ENCODE measurements at regions not wholly inside any gene's neighbourhood (a gene's known extent, or its start where the extent isn't known, plus 50 kb on each side); places are given as distances from the start of the nearest gene placed in this dataset.

GRCh38 chr22:49664891-49665290 is 162.8 kb downstream of the BRD1 start:
- Histone ChIP-seq H3K4me1 (ENCODE audit: insufficient read depth, low read length) (no peaks in the 10 kb centered on the region), H3K27ac (ENCODE audit: low read depth, low read length) (no peak overlapping the region), H3K9ac (ENCODE audit: low read length) (no peak overlapping the region), H3K4me3 (ENCODE audit: low read depth in 1 of 2, low read length in 2 of 2) (no peak overlapping the region), H3K9me3 (ENCODE audit: low read length) (no peaks in the 10 kb centered on the region), H3K36me3 (ENCODE audit: insufficient read depth, low read length) (no peaks in the 10 kb centered on the region), H3K27me3 (ENCODE audit: control insufficient read depth in 1 of 2, insufficient read depth in 2 of 2, low read length in 2 of 2) (peaks cover 0 to 23% of the 10 kb centered on the region in 2 donors)

GRCh38 chr22:49664371-49664881 is 163.2 kb downstream of the BRD1 start:
- Histone ChIP-seq H3K4me1 (ENCODE audit: insufficient read depth, low read length) (no peaks in the 10 kb centered on the region), H3K4me3 (ENCODE audit: low read depth in 1 of 2, low read length in 2 of 2) (no peak overlapping the region), H3K27ac (ENCODE audit: low read depth, low read length) (no peak overlapping the region), H3K36me3 (ENCODE audit: insufficient read depth, low read length) (no peaks in the 10 kb centered on the region), H3K27me3 (ENCODE audit: control insufficient read depth in 1 of 2, insufficient read depth in 2 of 2, low read length in 2 of 2) (peaks cover 0 to 23% of the 10 kb centered on the region in 2 donors), H3K9ac (ENCODE audit: low read length) (no peak overlapping the region), H3K9me3 (ENCODE audit: low read length) (no peaks in the 10 kb centered on the region)

- no peak overlapping the region for H3K27ac ChIP-seq (ENCODE audit: low read depth, low read length)
- H3K9ac ChIP-seq (ENCODE audit: low read length), result no peak overlapping the region
- no peaks in the 10 kb centered on the region for H3K9me3 ChIP-seq (ENCODE audit: low read length)
- H3K27me3 ChIP-seq (ENCODE audit: control insufficient read depth in 1 of 2, insufficient read depth in 2 of 2, low read length in 2 of 2), result peaks cover 0 to 18% of the 10 kb centered on the region in 2 donors
- H3K4me3 ChIP-seq (ENCODE audit: low read depth in 1 of 2, low read length in 2 of 2), result no peak overlapping the region
- no peaks in the 10 kb centered on the region for H3K36me3 ChIP-seq (ENCODE audit: insufficient read depth, low read length)
- no peaks in the 10 kb centered on the region for H3K4me1 ChIP-seq (ENCODE audit: insufficient read depth, low read length)
Measured at GRCh38 chr22:49663823-49664222, 163.8 kb downstream of the BRD1 start.

GRCh38 chr22:49663311-49663711 is 164.4 kb downstream of the BRD1 start:
- no peaks in the 10 kb centered on the region for H3K36me3 ChIP-seq (ENCODE audit: insufficient read depth, low read length)
- H3K4me3 ChIP-seq (ENCODE audit: low read depth in 1 of 2, low read length in 2 of 2), result no peak overlapping the region
- H3K9ac ChIP-seq (ENCODE audit: low read length), result no peak overlapping the region
- no peaks in the 10 kb centered on the region for H3K9me3 ChIP-seq (ENCODE audit: low read length)
- H3K27me3 ChIP-seq (ENCODE audit: control insufficient read depth in 1 of 2, insufficient read depth in 2 of 2, low read length in 2 of 2), result peaks cover 0 to 15% of the 10 kb centered on the region in 2 donors
- H3K4me1 ChIP-seq (ENCODE audit: insufficient read depth, low read length), result no peaks in the 10 kb centered on the region
- H3K27ac ChIP-seq (ENCODE audit: low read depth, low read length), result no peak overlapping the region

GRCh38 chr22:49662681-49663080 is 165.0 kb downstream of the BRD1 start:
- Histone ChIP-seq H3K27ac (ENCODE audit: low read depth, low read length) (no peak overlapping the region), H3K27me3 (ENCODE audit: control insufficient read depth in 1 of 2, insufficient read depth in 2 of 2, low read length in 2 of 2) (peaks cover 0 to 13% of the 10 kb centered on the region in 2 donors), H3K9ac (ENCODE audit: low read length) (no peak overlapping the region), H3K4me3 (ENCODE audit: low read depth in 1 of 2, low read length in 2 of 2) (no peak overlapping the region), H3K4me1 (ENCODE audit: insufficient read depth, low read length) (no peaks in the 10 kb centered on the region), H3K9me3 (ENCODE audit: low read length) (no peaks in the 10 kb centered on the region), H3K36me3 (ENCODE audit: insufficient read depth, low read length) (no peaks in the 10 kb centered on the region)

- no peaks in the 10 kb centered on the region for H3K9me3 ChIP-seq (ENCODE audit: low read length)
- no peaks in the 10 kb centered on the region for H3K4me1 ChIP-seq (ENCODE audit: insufficient read depth, low read length)
- H3K4me3 ChIP-seq (ENCODE audit: low read depth in 1 of 2, low read length in 2 of 2), result no peak overlapping the region
- H3K27ac ChIP-seq (ENCODE audit: low read depth, low read length), result no peak overlapping the region
- H3K9ac ChIP-seq (ENCODE audit: low read length), result no peak overlapping the region
- H3K27me3 ChIP-seq (ENCODE audit: control insufficient read depth in 1 of 2, insufficient read depth in 2 of 2, low read length in 2 of 2), result peaks cover 0 to 13% of the 10 kb centered on the region in 2 donors
- H3K36me3 ChIP-seq (ENCODE audit: insufficient read depth, low read length), result no peaks in the 10 kb centered on the region
Measured at GRCh38 chr22:49660794-49661781, 166.6 kb downstream of the BRD1 start.

GRCh38 chr22:49660321-49660720 is 167.4 kb downstream of the BRD1 start:
- no peak overlapping the region for H3K4me3 ChIP-seq (ENCODE audit: low read depth in 1 of 2, low read length in 2 of 2)
- no peaks in the 10 kb centered on the region for H3K4me1 ChIP-seq (ENCODE audit: insufficient read depth, low read length)
- H3K27me3 ChIP-seq (ENCODE audit: control insufficient read depth in 1 of 2, insufficient read depth in 2 of 2, low read length in 2 of 2), result peaks cover 0 to 13% of the 10 kb centered on the region in 2 donors
- no peaks in the 10 kb centered on the region for H3K9me3 ChIP-seq (ENCODE audit: low read length)
- no peak overlapping the region for H3K9ac ChIP-seq (ENCODE audit: low read length)
- H3K27ac ChIP-seq (ENCODE audit: low read depth, low read length), result no peak overlapping the region
- no peaks in the 10 kb centered on the region for H3K36me3 ChIP-seq (ENCODE audit: insufficient read depth, low read length)

- no peaks in the 10 kb centered on the region for H3K9me3 ChIP-seq (ENCODE audit: low read length)
- H3K27me3 ChIP-seq (ENCODE audit: control insufficient read depth in 1 of 2, insufficient read depth in 2 of 2, low read length in 2 of 2), result peaks cover 0 to 13% of the 10 kb centered on the region in 2 donors
- no peak overlapping the region for H3K4me3 ChIP-seq (ENCODE audit: low read depth in 1 of 2, low read length in 2 of 2)
- no peak overlapping the region for H3K9ac ChIP-seq (ENCODE audit: low read length)
- H3K4me1 ChIP-seq (ENCODE audit: insufficient read depth, low read length), result no peaks in the 10 kb centered on the region
- H3K36me3 ChIP-seq (ENCODE audit: insufficient read depth, low read length), result no peaks in the 10 kb centered on the region
- H3K27ac ChIP-seq (ENCODE audit: low read depth, low read length), result no peak overlapping the region
Measured at GRCh38 chr22:49659924-49660315, 167.8 kb downstream of the BRD1 start.

GRCh38 chr22:49659281-49659923 is 168.3 kb downstream of the BRD1 start:
- Histone ChIP-seq H3K27me3 (ENCODE audit: control insufficient read depth in 1 of 2, insufficient read depth in 2 of 2, low read length in 2 of 2) (peaks cover 0 to 13% of the 10 kb centered on the region in 2 donors), H3K27ac (ENCODE audit: low read depth, low read length) (no peak overlapping the region), H3K4me3 (ENCODE audit: low read depth in 1 of 2, low read length in 2 of 2) (no peak overlapping the region), H3K36me3 (ENCODE audit: insufficient read depth, low read length) (no peaks in the 10 kb centered on the region), H3K9ac (ENCODE audit: low read length) (no peak overlapping the region), H3K4me1 (ENCODE audit: insufficient read depth, low read length) (no peaks in the 10 kb centered on the region), H3K9me3 (ENCODE audit: low read length) (no peaks in the 10 kb centered on the region)

GRCh38 chr22:49658902-49659280 is 168.8 kb downstream of the BRD1 start:
- H3K27ac ChIP-seq (ENCODE audit: low read depth, low read length), result no peak overlapping the region
- H3K4me1 ChIP-seq (ENCODE audit: insufficient read depth, low read length), result no peaks in the 10 kb centered on the region
- no peak overlapping the region for H3K4me3 ChIP-seq (ENCODE audit: low read depth in 1 of 2, low read length in 2 of 2)
- no peaks in the 10 kb centered on the region for H3K9me3 ChIP-seq (ENCODE audit: low read length)
- no peaks in the 10 kb centered on the region for H3K36me3 ChIP-seq (ENCODE audit: insufficient read depth, low read length)
- no peak overlapping the region for H3K9ac ChIP-seq (ENCODE audit: low read length)
- peaks cover 0 to 13% of the 10 kb centered on the region in 2 donors for H3K27me3 ChIP-seq (ENCODE audit: control insufficient read depth in 1 of 2, insufficient read depth in 2 of 2, low read length in 2 of 2)

- H3K36me3 ChIP-seq (ENCODE audit: insufficient read depth, low read length), result no peaks in the 10 kb centered on the region
- no peaks in the 10 kb centered on the region for H3K4me1 ChIP-seq (ENCODE audit: insufficient read depth, low read length)
- no peaks in the 10 kb centered on the region for H3K9me3 ChIP-seq (ENCODE audit: low read length)
- H3K27ac ChIP-seq (ENCODE audit: low read depth, low read length), result no peak overlapping the region
- peaks cover 0 to 9% of the 10 kb centered on the region in 2 donors for H3K27me3 ChIP-seq (ENCODE audit: control insufficient read depth in 1 of 2, insufficient read depth in 2 of 2, low read length in 2 of 2)
- H3K9ac ChIP-seq (ENCODE audit: low read length), result no peak overlapping the region
- no peak overlapping the region for H3K4me3 ChIP-seq (ENCODE audit: low read depth in 1 of 2, low read length in 2 of 2)
Measured at GRCh38 chr22:49657974-49658590, 169.6 kb downstream of the BRD1 start.
